ENCODE measurements at regions not wholly inside any gene's neighbourhood (a gene's known extent, or its start where the extent isn't known, plus 50 kb on each side); places are given as distances from the start of the nearest gene placed in this dataset.

DNA sequence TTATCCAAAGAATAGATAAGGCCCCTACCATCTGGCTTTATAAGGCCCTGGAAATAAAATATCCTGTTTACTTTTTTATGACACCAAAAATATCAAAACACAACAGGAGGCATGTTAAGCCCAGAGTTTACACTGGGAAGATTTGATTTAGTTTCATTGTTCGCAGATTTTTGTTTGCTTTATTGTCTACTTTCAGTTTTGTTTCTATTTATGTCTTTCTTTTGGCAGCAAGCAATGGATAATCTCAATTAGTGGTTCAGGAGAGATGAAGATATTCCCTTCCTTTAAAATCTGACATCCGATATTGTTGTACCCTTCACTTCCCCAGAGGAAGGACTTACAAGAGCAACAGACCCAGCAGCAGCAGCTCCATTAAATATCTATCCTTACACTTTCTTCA, 249.4 kb upstream of the ARPP21 start (continued):
- no peak for TF ChIP-seq SPI1 (IDR thresholded peaks at IDR 0.05; ENCODE audit: borderline replicate concordance, insufficient read depth, low read depth, low read length)
- no peak for TF ChIP-seq TAF1 (IDR thresholded peaks at IDR 0.05; ENCODE audit: borderline replicate concordance, low read depth, low read length)
- TF ChIP-seq, protein P1, sequence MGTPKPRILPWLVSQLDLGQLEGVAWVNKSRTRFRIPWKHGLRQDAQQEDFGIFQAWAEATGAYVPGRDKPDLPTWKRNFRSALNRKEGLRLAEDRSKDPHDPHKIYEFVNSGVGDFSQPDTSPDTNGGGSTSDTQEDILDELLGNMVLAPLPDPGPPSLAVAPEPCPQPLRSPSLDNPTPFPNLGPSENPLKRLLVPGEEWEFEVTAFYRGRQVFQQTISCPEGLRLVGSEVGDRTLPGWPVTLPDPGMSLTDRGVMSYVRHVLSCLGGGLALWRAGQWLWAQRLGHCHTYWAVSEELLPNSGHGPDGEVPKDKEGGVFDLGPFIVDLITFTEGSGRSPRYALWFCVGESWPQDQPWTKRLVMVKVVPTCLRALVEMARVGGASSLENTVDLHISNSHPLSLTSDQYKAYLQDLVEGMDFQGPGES (IDR thresholded peaks at IDR 0.05), result no peak
- TF ChIP-seq SUZ12 (IDR thresholded peaks at IDR 0.05; ENCODE audit: unreplicated experiment), result no peak
- TF ChIP-seq, protein P2, sequence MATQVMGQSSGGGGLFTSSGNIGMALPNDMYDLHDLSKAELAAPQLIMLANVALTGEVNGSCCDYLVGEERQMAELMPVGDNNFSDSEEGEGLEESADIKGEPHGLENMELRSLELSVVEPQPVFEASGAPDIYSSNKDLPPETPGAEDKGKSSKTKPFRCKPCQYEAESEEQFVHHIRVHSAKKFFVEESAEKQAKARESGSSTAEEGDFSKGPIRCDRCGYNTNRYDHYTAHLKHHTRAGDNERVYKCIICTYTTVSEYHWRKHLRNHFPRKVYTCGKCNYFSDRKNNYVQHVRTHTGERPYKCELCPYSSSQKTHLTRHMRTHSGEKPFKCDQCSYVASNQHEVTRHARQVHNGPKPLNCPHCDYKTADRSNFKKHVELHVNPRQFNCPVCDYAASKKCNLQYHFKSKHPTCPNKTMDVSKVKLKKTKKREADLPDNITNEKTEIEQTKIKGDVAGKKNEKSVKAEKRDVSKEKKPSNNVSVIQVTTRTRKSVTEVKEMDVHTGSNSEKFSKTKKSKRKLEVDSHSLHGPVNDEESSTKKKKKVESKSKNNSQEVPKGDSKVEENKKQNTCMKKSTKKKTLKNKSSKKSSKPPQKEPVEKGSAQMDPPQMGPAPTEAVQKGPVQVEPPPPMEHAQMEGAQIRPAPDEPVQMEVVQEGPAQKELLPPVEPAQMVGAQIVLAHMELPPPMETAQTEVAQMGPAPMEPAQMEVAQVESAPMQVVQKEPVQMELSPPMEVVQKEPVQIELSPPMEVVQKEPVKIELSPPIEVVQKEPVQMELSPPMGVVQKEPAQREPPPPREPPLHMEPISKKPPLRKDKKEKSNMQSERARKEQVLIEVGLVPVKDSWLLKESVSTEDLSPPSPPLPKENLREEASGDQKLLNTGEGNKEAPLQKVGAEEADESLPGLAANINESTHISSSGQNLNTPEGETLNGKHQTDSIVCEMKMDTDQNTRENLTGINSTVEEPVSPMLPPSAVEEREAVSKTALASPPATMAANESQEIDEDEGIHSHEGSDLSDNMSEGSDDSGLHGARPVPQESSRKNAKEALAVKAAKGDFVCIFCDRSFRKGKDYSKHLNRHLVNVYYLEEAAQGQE (IDR thresholded peaks at IDR 0.05; ENCODE audit: low read depth, low read length), result no peak
- no peak for TF ChIP-seq SUPT20H (IDR thresholded peaks at IDR 0.05; ENCODE audit: borderline replicate concordance, control insufficient read depth, low read depth, low read length)
- no peak for TF ChIP-seq BCL11A (IDR thresholded peaks at IDR 0.05; ENCODE audit: low read depth, low read length)

DNA sequence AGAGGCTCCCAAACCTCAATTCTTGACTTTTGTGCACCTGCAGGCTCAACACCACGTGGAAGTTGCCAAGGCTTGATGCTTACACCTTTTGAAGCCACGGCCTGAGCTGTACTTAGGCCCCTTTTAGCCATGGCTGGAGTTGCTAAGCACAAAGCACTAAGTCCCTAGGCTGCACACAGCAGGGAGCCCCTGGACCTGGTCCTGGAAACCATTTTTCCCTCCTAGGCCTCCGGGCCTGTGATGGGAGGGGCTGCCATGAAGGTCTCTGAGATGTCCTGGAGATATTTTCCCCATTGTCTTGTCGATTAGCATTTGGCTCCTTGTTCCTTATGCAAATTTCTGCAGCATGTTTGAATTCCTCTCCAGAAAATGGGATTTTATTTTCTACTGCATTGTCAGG, 247.1 kb upstream of the ARPP21 start:
- FAIRE-seq, result no peak
- H3K4me2 ChIP-seq (ENCODE audit: control insufficient read depth, insufficient read depth), result no peak overlapping the region
- TF ChIP-seq, protein P3, sequence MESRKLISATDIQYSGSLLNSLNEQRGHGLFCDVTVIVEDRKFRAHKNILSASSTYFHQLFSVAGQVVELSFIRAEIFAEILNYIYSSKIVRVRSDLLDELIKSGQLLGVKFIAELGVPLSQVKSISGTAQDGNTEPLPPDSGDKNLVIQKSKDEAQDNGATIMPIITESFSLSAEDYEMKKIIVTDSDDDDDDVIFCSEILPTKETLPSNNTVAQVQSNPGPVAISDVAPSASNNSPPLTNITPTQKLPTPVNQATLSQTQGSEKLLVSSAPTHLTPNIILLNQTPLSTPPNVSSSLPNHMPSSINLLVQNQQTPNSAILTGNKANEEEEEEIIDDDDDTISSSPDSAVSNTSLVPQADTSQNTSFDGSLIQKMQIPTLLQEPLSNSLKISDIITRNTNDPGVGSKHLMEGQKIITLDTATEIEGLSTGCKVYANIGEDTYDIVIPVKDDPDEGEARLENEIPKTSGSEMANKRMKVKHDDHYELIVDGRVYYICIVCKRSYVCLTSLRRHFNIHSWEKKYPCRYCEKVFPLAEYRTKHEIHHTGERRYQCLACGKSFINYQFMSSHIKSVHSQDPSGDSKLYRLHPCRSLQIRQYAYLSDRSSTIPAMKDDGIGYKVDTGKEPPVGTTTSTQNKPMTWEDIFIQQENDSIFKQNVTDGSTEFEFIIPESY (IDR thresholded peaks at IDR 0.05), result no peak
- TF ChIP-seq, protein P4, sequence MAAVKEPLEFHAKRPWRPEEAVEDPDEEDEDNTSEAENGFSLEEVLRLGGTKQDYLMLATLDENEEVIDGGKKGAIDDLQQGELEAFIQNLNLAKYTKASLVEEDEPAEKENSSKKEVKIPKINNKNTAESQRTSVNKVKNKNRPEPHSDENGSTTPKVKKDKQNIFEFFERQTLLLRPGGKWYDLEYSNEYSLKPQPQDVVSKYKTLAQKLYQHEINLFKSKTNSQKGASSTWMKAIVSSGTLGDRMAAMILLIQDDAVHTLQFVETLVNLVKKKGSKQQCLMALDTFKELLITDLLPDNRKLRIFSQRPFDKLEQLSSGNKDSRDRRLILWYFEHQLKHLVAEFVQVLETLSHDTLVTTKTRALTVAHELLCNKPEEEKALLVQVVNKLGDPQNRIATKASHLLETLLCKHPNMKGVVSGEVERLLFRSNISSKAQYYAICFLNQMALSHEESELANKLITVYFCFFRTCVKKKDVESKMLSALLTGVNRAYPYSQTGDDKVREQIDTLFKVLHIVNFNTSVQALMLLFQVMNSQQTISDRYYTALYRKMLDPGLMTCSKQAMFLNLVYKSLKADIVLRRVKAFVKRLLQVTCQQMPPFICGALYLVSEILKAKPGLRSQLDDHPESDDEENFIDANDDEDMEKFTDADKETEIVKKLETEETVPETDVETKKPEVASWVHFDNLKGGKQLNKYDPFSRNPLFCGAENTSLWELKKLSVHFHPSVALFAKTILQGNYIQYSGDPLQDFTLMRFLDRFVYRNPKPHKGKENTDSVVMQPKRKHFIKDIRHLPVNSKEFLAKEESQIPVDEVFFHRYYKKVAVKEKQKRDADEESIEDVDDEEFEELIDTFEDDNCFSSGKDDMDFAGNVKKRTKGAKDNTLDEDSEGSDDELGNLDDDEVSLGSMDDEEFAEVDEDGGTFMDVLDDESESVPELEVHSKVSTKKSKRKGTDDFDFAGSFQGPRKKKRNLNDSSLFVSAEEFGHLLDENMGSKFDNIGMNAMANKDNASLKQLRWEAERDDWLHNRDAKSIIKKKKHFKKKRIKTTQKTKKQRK (IDR thresholded peaks at IDR 0.05; ENCODE audit: low read depth, low read length), result no peak
- no peak for TF ChIP-seq ATF7 (IDR thresholded peaks at IDR 0.05; ENCODE audit: low read depth)
- no peak for TF ChIP-seq CEBPB (IDR thresholded peaks at IDR 0.05; ENCODE audit: borderline replicate concordance in 1 of 2, low read depth in 2 of 2, low read length in 2 of 2)
- no peak for TF ChIP-seq RAD21 (IDR thresholded peaks at IDR 0.05; ENCODE audit: insufficient read depth, low read depth, low read length)
- TF ChIP-seq RELA (IDR thresholded peaks at IDR 0.05; ENCODE audit: borderline replicate concordance, partially characterized antibody), result no peak
- no peak for TF ChIP-seq ZNF217 (IDR thresholded peaks at IDR 0.05)

More for the DNA sequence above, 247.1 kb upstream of the ARPP21 start:
- intact Hi-C loops (cut with micrococcal nuclease; ENCODE audit: unreplicated experiment) (no loop called here), in situ Hi-C loops (cut with MboI) (no loop called here)
- Histone ChIP-seq H3K36me3 (ENCODE audit: control insufficient read depth in 2 of 2, insufficient read depth in 2 of 2, low read length in 1 of 2) (no peaks in the 10 kb centered on the region), H3K27me3 (replicated peaks in 1 of 2; ENCODE audit: control insufficient read depth in 2 of 2, insufficient read depth in 2 of 2, low read length in 1 of 2) (no peaks in the 10 kb centered on the region), H3K4me3 (no peak overlapping the region), H3K9me3 (replicated peaks; ENCODE audit: control insufficient read depth, insufficient read depth, low read length) (no peaks in the 10 kb centered on the region; the same call in 2 of the 3 replicates), H3K27ac (ENCODE audit: control insufficient read depth, insufficient read depth) (no peak overlapping the region), H4K20me1 (ENCODE audit: control insufficient read depth, insufficient read depth) (no peaks in the 10 kb centered on the region), H3K9ac (ENCODE audit: control insufficient read depth, insufficient read depth, low read length) (no peak overlapping the region), H3K4me1 (ENCODE audit: control insufficient read depth, insufficient read depth, low read length) (no peaks in the 10 kb centered on the region), H2AFZ (ENCODE audit: control insufficient read depth, low read depth, low read length) (no peak overlapping the region), H3K79me2 (ENCODE audit: control insufficient read depth, insufficient read depth, low read length) (no peaks in the 10 kb centered on the region)
- DNase-seq (ENCODE audit: low read depth, low spot score) (no peak), ATAC-seq (no peak)
- SMC1A ChIA-PET (ENCODE audit: uncharacterized antibody, unreplicated experiment), result no interaction called here
- 2% methylated on average over 4 of the region's 4 CpGs for WGBS (ENCODE audit: insufficient coverage, insufficient replicate concordance, low lambda C conversion rate, missing lambda C conversion rate)
- POLR2A ChIA-PET, result no interaction called here
- no TSS peak for BruUV-seq (replicated peaks)
- CTCF ChIA-PET, result no interaction called here
- RAD21 ChIA-PET (ENCODE audit: unreplicated experiment), result no interaction called here
